Suprapubic skin (tissue), 4 donors: ENCODE measurements at regions not wholly inside any gene's neighbourhood (a gene's known extent, or its start where the extent isn't known, plus 50 kb on each side); places are given as distances from the start of the nearest gene placed in this dataset.

Experiments used
- EP300 ChIP-seq: sonication (generic); formaldehyde crosslinking; IDR thresholded peaks from one replicate; pipeline ENCODE4 v1.6.1; 2017; ENCODE audit warnings: antibody characterized with exemption
- POLR2A ChIP-seq, 2 donors: fragments of 450-650 bp; IDR thresholded peaks; one replicate each; pipeline ENCODE4 v1.6.1; 2017; ENCODE audit warnings: antibody characterized with exemption in 2 of 2, mild to moderate bottlenecking in 2 of 2, moderate library complexity in 2 of 2
- POLR2AphosphoS5 ChIP-seq, 3 donors: sonication (generic); formaldehyde crosslinking; IDR thresholded peaks; one replicate each; pipeline ENCODE4 v1.6.1; 2017; ENCODE audit warnings: antibody characterized with exemption in 3 of 3
- TF ChIP-seq, protein P1 (sequence below), 2 donors: fragments of 200-600 bp in 1 of 2; fragments of 450-650 bp in 1 of 2; sonication (generic) in 1 of 2; IDR thresholded peaks; one replicate each; pipeline ENCODE4 v1.5.1; 2016 to 2019; ENCODE audit warnings: antibody characterized with exemption in 2 of 2, mild to moderate bottlenecking in 1 of 2, moderate library complexity in 1 of 2

- TF ChIP-seq EP300 (no peak), POLR2A (IDR thresholded peaks at IDR 0.05) (no peak), POLR2AphosphoS5 (IDR thresholded peaks at IDR 0.05) (no peak)
- TF ChIP-seq, protein P1, sequence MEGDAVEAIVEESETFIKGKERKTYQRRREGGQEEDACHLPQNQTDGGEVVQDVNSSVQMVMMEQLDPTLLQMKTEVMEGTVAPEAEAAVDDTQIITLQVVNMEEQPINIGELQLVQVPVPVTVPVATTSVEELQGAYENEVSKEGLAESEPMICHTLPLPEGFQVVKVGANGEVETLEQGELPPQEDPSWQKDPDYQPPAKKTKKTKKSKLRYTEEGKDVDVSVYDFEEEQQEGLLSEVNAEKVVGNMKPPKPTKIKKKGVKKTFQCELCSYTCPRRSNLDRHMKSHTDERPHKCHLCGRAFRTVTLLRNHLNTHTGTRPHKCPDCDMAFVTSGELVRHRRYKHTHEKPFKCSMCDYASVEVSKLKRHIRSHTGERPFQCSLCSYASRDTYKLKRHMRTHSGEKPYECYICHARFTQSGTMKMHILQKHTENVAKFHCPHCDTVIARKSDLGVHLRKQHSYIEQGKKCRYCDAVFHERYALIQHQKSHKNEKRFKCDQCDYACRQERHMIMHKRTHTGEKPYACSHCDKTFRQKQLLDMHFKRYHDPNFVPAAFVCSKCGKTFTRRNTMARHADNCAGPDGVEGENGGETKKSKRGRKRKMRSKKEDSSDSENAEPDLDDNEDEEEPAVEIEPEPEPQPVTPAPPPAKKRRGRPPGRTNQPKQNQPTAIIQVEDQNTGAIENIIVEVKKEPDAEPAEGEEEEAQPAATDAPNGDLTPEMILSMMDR (IDR thresholded peaks at IDR 0.05) = no peak
Measured at GRCh38 chr12:88328090-88328489, 186.0 kb downstream of the TMTC3 start.
